GM10266 (cell line): ENCODE measurements at regions not wholly inside any gene's neighbourhood (a gene's known extent, or its start where the extent isn't known, plus 50 kb on each side); places are given as distances from the start of the nearest gene placed in this dataset.

Source experiments
- DNase-seq: peaks from one replicate; pipeline ENCODE4 v3.0.0; 2012; ENCODE audit errors: extremely low spot score
- TF ChIP-seq, protein P1 (sequence below): IDR thresholded peaks from 2 replicates; pipeline ENCODE4 v1.5.1; 2012; ENCODE audit warnings: mild to moderate bottlenecking, low read depth; ENCODE audit not compliant: control insufficient read depth, insufficient read depth; ENCODE audit errors: missing control alignments

DNA sequence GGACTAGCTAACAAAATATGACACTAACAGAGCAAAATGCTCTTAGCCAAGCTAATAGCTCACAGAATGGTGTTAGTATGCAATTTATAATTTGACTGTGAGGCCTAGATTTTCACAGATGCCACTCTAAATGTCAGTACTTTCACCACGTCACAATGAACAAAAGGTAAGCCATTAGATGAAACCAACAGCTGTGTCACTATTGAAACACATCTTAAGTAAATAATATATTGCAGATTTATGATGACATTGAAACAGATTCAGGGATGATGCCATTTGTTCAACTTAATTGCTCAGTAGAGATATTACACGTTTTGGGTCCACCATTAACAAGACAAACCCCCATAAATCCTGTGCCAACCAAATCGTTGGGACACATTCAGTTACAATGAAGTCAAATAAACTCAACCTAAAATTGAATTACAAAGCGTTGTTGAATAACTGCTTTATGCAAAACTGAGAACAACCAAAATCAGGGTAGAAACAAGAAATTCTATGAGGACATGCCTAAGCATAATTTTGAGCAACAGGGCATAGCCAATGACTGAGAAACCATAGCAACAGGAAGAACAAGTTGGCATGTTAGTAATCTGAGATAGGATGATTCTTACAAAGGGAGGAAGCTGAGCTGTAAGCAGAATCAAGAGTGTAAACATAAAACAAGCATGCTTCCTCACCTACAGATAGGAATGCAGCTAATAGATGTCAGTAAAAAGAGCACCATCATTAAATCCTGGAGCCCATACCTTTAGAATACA lies 85.6 kb upstream of the KHDRBS2 start:
- TF ChIP-seq, protein P1, sequence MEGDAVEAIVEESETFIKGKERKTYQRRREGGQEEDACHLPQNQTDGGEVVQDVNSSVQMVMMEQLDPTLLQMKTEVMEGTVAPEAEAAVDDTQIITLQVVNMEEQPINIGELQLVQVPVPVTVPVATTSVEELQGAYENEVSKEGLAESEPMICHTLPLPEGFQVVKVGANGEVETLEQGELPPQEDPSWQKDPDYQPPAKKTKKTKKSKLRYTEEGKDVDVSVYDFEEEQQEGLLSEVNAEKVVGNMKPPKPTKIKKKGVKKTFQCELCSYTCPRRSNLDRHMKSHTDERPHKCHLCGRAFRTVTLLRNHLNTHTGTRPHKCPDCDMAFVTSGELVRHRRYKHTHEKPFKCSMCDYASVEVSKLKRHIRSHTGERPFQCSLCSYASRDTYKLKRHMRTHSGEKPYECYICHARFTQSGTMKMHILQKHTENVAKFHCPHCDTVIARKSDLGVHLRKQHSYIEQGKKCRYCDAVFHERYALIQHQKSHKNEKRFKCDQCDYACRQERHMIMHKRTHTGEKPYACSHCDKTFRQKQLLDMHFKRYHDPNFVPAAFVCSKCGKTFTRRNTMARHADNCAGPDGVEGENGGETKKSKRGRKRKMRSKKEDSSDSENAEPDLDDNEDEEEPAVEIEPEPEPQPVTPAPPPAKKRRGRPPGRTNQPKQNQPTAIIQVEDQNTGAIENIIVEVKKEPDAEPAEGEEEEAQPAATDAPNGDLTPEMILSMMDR: no peak
- no peak for DNase-seq

DNA sequence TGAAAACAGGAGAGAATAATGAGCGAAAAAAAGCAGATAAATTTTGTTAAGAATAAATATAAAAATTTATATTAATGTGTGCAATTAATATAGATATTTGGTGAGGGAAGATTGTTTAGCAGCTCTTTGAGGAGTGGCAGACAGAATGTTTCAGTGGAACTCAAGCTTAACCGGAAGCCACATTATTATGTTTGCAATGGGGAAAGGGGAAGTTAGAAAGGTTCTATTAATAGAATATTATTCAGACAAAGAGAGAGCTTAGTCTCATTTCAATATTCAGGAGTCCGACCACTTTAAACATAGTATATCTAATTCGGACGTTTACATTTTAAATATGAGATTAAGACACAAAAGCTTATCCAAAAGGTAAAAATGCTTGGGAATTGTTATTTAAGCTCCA lies 81.6 kb upstream of the KHDRBS2 start:
- peak; percentile 9 for DNase-seq

DNA sequence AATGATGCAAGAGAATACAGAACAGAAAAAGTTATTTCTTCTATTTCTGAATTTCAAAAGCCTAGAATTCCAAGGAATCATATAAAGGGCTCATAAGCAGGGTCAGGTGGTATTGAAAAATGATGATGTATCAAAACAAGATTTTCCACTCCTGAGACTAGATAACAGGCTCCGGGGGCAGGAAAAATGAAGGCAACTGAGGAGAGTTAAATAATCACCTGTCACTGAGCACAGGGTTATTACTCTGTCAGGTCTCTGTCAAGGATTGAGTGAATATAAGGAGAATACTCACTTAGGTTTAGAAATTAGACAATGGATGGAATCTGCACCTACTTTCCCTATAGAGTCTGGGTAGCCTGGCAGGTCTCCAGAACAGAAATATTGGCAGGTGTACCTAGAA lies 76.1 kb upstream of the KHDRBS2 start:
- TF ChIP-seq, protein P1: no peak
- DNase-seq: no peak

More for the DNA sequence above, 81.6 kb upstream of the KHDRBS2 start:
- TF ChIP-seq, protein P1: no peak

DNA sequence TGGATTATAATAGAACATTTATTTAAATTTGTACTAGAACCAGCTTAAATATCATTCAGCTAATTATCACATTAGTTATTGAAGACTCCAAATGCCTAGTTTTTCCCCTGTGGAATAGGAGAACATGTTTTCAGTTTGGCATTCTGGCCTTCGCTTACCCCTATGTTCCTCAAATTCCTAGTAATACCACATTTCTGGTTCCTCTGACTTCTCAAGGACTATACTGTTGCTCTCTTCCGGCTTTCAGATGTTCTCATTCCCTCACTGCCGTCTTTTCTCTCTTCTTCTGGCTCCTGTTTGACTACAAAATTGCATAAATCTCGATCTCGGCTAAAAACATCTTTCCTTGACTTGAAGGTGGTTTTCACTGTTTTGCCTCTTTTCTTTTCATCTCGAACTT lies 71.8 kb upstream of the KHDRBS2 start:
- TF ChIP-seq, protein P1: no peak
- DNase-seq: no peak

DNA sequence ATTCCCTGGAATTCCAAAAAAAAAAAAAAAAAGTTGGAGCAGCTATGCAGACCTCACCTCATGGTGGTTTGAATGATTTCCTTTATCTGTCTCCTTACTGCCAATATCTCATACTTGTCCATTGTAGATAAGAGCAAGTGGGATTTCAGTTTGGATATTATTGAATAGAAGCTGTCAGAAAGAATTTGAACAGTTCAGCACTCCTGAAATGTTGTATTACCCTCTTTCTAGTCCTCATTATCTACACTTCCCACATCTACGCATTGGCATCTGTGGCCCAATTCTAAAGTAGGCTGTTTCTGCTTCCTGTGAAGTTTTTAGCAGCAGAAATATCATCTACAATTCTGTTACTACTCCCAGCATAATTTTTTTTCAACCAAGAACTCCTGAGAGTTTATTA lies 68.2 kb upstream of the KHDRBS2 start:
- TF ChIP-seq, protein P1: no peak
- no peak for DNase-seq

DNA sequence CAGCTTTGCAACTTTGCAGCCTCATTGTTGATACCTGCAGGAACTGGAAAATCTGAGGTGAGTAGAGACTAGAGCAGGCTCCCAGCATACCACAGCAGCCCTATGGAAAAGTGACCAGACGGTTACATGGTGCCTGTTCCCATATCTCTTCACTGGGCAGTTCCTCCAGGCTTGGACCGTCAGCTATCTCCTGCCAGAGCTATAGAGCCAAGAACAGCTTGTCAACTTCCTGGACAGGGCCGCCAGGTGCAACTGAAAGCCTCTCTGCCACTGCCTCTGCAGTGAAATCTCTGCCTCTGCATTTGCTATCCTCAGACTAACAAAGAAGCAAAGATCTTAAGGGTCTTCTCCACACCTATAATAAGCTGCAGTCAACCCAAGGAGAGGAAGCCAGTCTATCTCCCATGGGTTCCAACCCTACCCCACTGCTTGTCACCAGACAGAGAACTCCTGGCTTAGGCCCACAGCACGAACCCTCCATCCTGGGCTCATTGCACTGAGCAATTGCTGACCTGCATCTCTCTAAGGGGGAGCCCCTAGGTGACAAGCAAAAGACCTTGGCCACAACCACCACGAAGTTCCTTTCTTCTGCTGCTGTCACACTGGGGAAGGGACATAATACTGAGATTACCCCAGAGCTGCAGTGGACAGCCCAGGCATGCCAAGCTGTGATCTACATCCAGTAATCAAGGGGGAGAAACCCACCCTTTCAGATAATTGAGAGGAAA lies 60.1 kb upstream of the KHDRBS2 start:
- DNase-seq: no peak
- TF ChIP-seq, protein P1: no peak

DNA sequence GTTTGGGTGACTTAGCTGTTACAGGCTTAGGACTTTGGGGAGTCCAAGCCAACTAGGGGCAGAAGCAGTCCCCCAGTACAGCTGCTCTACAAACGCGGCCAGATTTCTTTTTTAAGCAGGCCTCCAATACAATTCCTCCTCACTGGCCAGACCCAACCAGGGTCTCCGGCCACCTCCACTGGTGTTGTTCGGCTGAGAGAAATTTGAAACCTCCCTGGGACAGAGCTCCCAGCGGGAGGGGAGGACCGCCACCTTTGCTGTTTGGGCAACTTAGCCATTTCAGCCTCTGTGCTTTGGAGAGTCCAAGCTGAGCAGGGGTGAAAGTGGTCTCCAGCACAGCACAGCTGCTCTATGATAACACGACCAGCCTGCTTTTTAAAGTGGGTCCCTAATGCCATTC lies 59.4 kb upstream of the KHDRBS2 start:
- no peak for DNase-seq
- TF ChIP-seq, protein P1: no peak
